Stimulated activated memory B cell treated with anti-CD40 and anti-IgM and Interleukin-4, amounts not matched to agents 10 μg/mL and 1 μg/mL and 100 μg/mL, for 72 hours (primary cell): ENCODE measurements at regions not wholly inside any gene's neighbourhood (a gene's known extent, or its start where the extent isn't known, plus 50 kb on each side); places are given as distances from the start of the nearest gene placed in this dataset.

ENCODE experiments used
- ATAC-seq: fragments of 150-1000 bp; cut with Tn5 transposase; 2 replicates; pipeline ENCODE4 v1.10.0; 2021
- H3K27ac Mint-ChIP-seq: one replicate; pipeline ENCODE4 v1.8.0; 2022; ENCODE audit warnings: mild to moderate bottlenecking, mixed read lengths
- H3K27me3 Mint-ChIP-seq: one replicate; pipeline ENCODE4 v1.8.0; 2022; ENCODE audit warnings: mixed read lengths
- H3K36me3 Mint-ChIP-seq: one replicate; pipeline ENCODE4 v1.8.0; 2022; ENCODE audit warnings: mixed read lengths
- H3K4me1 Mint-ChIP-seq: one replicate; pipeline ENCODE4 v1.8.0; 2022; ENCODE audit warnings: mixed read lengths
- H3K4me3 Mint-ChIP-seq: one replicate; pipeline ENCODE4 v1.8.0; 2022; ENCODE audit warnings: mild to moderate bottlenecking, moderate library complexity, mixed read lengths
- H3K9me3 Mint-ChIP-seq: one replicate; pipeline ENCODE4 v1.8.0; 2022; ENCODE audit warnings: mixed read lengths

DNA sequence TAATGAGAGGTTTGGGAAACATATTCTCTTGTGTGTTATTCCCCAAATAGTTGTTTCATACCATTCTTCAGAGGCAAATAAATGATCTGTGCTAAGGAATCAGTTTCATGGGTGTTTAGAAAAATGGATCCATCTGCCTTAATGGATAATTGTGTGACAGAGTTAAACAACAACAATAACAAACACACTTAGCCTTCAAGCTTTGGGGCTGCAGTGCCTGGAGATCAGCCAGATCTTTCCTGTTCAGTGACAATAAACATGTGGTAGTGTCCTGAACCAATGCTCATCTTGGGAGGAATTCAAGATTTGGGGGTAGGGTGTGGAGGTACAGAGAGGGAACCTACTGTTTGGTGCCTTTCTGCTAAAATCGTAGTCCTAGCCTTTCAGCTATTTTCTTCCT lies 93.7 kb upstream of the PRICKLE1 start:
- H3K4me3 Mint-ChIP-seq: no peak overlapping the region
- H3K27ac Mint-ChIP-seq: no peak overlapping the region
- no peaks in the 10 kb centered on the region for H3K9me3 Mint-ChIP-seq
- no peaks in the 10 kb centered on the region for H3K36me3 Mint-ChIP-seq
- H3K4me1 Mint-ChIP-seq: no peaks in the 10 kb centered on the region
- no peaks in the 10 kb centered on the region for H3K27me3 Mint-ChIP-seq
- no peak for ATAC-seq

DNA sequence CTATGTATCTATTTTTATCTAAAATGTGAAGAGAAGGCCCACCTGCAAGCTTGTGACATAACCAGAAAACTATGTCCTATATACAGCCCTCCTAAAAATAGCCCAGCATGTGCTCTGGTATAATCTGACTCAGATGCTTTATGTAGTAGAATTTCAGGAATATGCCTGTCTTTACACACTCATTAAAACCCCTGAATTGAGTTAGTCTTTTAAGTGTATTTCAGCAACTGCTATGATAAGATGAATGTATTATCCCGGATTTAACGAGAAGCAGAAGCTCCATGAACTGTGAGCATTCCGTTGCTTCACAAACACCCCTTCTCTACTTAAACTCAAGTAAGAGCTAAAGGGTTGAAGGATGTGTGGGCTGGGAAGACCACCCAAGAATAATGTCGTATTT lies 89.9 kb upstream of the PRICKLE1 start:
- Mint-ChIP-seq H3K27me3 (no peaks in the 10 kb centered on the region), H3K4me1 (no peaks in the 10 kb centered on the region), H3K27ac (no peak overlapping the region), H3K9me3 (no peaks in the 10 kb centered on the region), H3K4me3 (no peak overlapping the region), H3K36me3 (no peaks in the 10 kb centered on the region)
- ATAC-seq: no peak

DNA sequence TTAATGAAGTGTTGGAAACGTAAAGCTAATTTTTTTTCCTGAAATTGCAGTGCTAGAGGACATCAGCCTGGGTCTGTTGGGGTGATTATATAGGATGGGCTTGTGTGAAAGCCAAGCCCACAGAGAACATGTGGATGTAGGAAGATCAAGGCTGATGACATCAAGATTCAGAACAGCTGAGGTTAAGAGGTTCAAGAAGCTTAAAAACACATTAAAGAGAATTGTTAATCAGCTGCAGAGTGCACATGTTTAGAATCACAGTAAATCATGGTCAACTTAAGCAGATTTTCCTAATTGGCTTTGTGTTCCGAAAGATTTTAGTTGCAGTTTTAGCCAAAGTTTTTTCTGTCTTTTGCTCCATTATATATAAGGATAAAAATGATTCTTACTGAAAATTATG lies 87.9 kb upstream of the PRICKLE1 start:
- peaks cover 4% of the 10 kb centered on the region for H3K4me1 Mint-ChIP-seq
- ATAC-seq: no peak
- H3K4me3 Mint-ChIP-seq: no peak overlapping the region
- no peak overlapping the region for H3K27ac Mint-ChIP-seq
- H3K27me3 Mint-ChIP-seq: no peaks in the 10 kb centered on the region
- peaks cover 2% of the 10 kb centered on the region for H3K9me3 Mint-ChIP-seq
- no peaks in the 10 kb centered on the region for H3K36me3 Mint-ChIP-seq

DNA sequence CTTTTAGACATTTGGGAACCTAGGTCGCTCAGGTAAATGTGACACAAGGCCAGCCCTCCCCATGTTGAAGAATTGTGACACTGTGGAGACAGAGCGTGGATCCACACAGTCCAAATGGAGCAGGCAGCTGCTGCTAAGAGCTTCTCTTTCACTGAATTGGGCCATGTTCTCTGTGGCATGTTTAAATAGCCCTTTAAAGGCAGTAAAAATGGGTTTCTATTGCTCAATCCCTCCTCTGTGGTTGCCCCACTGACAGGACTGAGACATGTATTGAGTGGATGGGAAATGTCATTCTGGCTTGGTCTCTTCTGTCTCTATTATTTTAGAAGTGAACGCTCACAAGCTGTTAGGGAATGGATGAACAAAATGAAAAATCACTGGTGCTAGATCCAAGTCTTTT lies 84.0 kb upstream of the PRICKLE1 start:
- Mint-ChIP-seq H3K36me3 (no peaks in the 10 kb centered on the region), H3K4me1 (peaks cover 6% of the 10 kb centered on the region), H3K27me3 (peaks cover 7% of the 10 kb centered on the region), H3K4me3 (no peak overlapping the region), H3K9me3 (peaks cover 3% of the 10 kb centered on the region), H3K27ac (no peak overlapping the region)
- no peak for ATAC-seq

DNA sequence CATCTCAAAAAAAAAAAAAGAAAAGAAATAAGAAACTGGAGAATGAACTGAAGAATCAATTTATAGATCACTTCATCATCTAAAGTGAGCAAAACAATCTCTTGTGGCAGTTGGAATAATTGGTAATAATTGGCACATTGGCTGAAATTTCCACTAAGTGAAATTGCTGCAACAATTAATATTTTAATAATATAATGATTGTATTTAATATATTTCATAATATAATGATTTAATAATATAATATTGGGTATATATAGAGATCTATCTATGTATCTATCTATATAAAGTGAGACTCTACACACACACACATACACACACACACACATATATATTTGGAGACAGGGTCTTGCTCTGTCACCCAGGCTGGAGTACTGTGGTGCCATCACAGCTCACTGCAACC lies 81.2 kb upstream of the PRICKLE1 start:
- Mint-ChIP-seq H3K9me3 (peaks cover 3% of the 10 kb centered on the region), H3K36me3 (no peaks in the 10 kb centered on the region), H3K4me3 (no peak overlapping the region), H3K27me3 (peaks cover 7% of the 10 kb centered on the region), H3K27ac (no peak overlapping the region), H3K4me1 (peaks cover 6% of the 10 kb centered on the region)
- no peak for ATAC-seq

DNA sequence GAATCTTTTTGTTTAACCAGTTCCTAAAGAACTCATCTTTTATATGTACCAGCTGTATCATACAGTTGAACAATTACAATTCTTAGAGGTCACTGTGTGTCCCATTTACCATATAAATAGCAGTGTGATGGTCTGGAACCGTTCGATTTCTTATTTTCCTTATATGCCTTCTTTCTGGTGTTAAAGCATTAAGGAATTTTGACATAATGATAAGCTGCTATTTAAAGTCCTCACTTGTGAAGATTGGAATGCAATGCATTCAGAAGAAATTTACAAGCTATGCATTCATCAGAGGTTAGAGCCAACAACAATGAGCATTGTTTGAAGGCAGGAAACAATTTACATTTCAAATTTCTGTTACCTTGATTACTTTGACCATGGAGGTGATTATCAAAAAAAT lies 80.0 kb upstream of the PRICKLE1 start:
- Mint-ChIP-seq H3K36me3 (no peaks in the 10 kb centered on the region), H3K4me1 (peaks cover 6% of the 10 kb centered on the region), H3K27me3 (peaks cover 7% of the 10 kb centered on the region), H3K9me3 (peaks cover 3% of the 10 kb centered on the region), H3K4me3 (no peak overlapping the region), H3K27ac (no peak overlapping the region)
- ATAC-seq: no peak

DNA sequence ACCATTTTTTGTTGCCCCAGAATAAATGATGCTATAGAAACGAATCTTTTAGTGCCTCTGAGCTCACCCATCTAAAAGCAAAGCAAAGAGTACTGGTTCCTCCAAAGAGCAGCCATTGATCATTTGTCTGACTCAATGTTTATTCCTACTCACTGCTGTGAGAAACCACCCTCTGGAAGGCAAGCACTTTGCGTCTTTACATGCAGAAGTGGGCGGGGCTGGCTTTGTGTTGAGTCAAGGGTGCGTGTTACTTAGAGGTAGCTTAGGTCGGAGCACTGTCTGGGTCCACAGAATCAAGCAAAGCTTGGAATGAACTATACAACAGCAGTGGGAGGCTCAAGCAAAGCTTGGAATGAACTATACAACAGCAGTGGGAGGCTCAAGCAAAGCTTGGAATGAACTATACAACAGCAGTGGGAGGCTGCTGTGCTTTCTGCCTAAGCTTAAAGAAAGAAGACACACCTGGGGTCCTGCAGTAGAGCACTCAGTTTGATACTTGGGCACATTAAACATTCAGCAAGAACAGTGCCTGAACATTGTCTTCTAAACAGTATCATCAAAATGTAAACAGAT lies 77.2 kb upstream of the PRICKLE1 start:
- Mint-ChIP-seq H3K27ac (no peak overlapping the region), H3K4me1 (no peaks in the 10 kb centered on the region), H3K9me3 (no peaks in the 10 kb centered on the region), H3K36me3 (no peaks in the 10 kb centered on the region), H3K4me3 (no peak overlapping the region), H3K27me3 (peaks cover 11% of the 10 kb centered on the region)
- no peak for ATAC-seq

DNA sequence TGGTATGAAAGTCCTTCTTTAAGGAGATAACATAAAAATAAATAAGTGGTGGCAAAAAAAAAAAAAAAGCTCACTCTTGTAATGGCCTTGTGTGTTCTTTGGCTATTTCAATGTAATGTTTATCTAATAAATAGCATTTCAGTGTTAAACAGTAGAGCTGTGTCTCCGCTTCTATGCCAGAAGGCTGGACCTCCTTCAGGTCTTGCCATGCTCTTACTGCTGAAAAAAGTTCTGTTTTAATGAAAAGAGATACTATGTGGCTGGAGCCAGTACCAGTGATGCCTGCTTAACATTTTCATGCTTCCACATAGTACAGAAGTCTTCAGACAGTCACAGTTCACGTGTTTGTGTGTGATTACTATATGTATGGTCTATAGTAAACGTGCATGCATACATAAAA lies 74.1 kb upstream of the PRICKLE1 start:
- Mint-ChIP-seq H3K4me3 (no peak overlapping the region), H3K27me3 (peaks cover 9% of the 10 kb centered on the region), H3K27ac (no peak overlapping the region), H3K36me3 (no peaks in the 10 kb centered on the region), H3K4me1 (no peaks in the 10 kb centered on the region), H3K9me3 (peaks cover 2% of the 10 kb centered on the region)
- ATAC-seq: no peak

DNA sequence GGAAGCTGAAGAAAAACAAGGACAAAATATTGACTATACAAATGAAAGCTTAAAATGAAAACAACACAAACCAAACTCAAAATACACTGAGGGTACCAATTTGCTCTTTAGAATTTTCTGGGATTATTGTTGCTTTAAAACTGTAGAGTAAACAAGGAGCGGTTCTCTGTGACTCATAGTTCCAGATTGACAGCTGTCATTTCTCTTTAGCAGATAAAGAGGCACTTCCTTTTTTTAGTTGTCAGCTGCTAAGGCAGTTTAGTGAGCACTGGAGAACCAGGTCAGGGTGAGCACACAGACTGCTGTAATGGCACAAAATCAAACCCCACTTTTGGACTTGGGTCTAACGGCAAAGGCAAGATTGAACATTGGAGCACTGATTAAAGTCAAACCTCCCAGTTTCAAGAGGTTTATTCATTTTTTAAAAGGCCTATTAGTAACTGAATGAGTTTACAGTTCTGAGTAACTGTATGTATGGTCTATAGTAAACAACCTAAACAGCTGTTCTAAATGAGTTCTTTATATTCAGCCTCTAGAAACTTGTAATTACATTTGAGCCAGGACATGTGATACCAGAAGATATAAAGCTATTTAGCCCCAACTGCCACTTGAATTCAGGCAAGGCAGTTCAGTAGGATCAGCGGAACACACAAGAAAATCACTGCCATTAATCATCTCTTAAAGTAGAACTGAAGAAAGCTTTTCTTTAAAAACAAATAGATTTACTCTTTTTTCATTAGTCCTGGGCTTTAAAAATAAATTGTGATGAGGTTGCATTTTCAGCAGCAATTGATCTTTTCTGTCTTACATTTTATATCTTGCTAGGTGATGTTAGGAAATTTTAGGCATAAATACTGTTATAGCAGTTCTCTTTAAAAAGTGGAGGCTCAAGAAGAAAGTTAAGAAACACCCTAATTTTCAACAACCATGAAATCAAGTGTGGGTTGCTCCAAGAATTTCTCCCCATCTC lies 71.7 kb upstream of the PRICKLE1 start:
- peaks cover 9% of the 10 kb centered on the region for H3K27me3 Mint-ChIP-seq
- no peaks in the 10 kb centered on the region for H3K36me3 Mint-ChIP-seq
- no peak for ATAC-seq
- no peak overlapping the region for H3K27ac Mint-ChIP-seq
- H3K9me3 Mint-ChIP-seq: peaks cover 2% of the 10 kb centered on the region
- H3K4me1 Mint-ChIP-seq: no peaks in the 10 kb centered on the region
- no peak overlapping the region for H3K4me3 Mint-ChIP-seq

DNA sequence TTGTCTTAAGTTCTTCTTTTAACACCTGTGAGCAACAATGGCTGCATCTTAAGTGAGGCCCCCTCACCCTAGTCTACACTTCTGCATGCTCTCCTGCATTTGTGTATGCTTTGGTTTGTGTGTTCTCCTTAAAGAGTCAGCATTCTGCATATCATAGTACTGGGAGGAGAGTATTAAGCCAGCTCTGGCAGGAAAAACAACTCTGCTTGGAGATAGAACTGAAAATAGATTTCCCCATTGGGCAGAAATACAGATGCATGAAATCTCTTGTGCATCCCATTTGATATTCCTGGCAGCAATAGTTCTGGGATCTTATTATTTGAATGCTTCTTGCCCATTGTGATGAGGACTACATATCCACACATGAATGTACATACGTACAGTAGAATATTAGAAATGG lies 70.6 kb upstream of the PRICKLE1 start:
- H3K27ac Mint-ChIP-seq: no peak overlapping the region
- H3K4me3 Mint-ChIP-seq: no peak overlapping the region
- H3K36me3 Mint-ChIP-seq: no peaks in the 10 kb centered on the region
- no peaks in the 10 kb centered on the region for H3K4me1 Mint-ChIP-seq
- ATAC-seq: no peak
- H3K9me3 Mint-ChIP-seq: peaks cover 2% of the 10 kb centered on the region
- peaks cover 9% of the 10 kb centered on the region for H3K27me3 Mint-ChIP-seq

DNA sequence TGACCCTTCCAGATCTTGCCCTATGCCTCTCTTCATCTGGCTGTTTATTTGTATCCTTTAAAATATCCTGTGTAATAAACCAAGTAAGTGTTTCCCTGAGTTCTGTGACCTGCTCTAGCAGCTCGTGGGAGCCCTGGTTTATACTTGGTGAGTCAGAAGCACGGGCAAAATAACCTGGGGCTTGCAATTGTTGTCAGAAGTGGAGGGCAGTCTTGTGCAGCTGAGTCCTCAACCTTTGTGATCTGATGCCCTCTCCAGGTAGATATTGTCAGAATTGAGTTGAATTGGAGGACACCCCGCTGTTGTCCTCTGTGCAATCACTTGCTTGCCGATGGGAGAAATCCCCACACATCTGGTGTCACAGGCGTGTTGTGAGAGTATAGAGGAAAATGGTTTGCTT lies 62.5 kb upstream of the PRICKLE1 start:
- Mint-ChIP-seq H3K4me3 (no peak overlapping the region), H3K4me1 (no peaks in the 10 kb centered on the region), H3K27ac (no peak overlapping the region), H3K27me3 (no peaks in the 10 kb centered on the region), H3K9me3 (no peaks in the 10 kb centered on the region), H3K36me3 (no peaks in the 10 kb centered on the region)
- peak; percentile 27 for ATAC-seq

DNA sequence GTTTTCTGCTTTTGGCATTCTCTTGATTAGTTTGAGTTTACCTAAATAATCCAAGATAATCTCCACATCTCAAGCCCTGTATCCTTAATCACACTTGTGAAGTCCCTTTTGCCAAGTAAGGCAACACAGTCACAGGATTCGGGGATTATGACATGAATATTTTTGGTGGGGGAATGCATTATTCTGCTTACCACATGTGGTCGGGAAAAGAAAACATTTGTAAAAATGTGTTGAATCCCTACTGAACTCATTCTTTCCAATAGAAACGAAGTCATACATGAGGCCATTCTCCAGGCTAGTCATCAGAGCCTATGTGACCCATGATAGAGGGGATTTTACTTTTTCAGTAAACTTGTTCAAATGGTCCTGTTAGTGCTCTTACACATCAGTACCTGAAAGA lies 58.5 kb upstream of the PRICKLE1 start:
- H3K27ac Mint-ChIP-seq: no peak overlapping the region
- H3K9me3 Mint-ChIP-seq: no peaks in the 10 kb centered on the region
- H3K36me3 Mint-ChIP-seq: no peaks in the 10 kb centered on the region
- no peaks in the 10 kb centered on the region for H3K27me3 Mint-ChIP-seq
- H3K4me3 Mint-ChIP-seq: no peak overlapping the region
- no peaks in the 10 kb centered on the region for H3K4me1 Mint-ChIP-seq
- ATAC-seq: no peak

DNA sequence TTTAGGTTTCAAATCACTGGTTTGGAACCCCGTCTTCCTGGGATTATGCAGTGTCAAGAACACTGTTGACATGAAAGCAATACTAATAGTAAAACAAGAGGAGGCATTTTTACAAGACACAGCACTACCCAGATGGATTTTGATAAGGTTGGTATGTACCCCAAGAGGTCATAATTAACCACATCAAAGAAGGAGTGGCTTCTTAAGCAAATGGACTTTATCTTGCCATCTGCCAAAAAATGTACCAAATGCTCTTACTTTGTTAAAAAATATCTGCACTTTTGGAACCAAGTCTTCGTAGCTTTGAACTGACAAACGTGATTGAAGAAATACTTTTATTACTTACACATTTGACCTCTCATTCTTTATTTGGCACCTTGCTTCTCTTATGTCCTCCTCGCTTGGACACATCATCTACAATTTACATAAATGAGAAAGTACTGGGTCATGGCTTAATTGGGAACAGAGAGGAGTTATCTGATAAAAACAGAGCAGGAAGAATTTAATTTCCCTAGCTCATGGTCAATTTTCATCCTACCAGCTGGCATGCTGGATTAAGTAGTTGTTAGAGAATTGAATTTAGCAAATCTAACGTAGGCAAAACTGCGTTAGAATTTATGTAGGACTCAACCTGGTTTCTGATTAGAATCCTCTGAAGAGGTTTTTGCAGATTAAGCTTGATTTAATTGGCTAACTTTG lies 54.5 kb upstream of the PRICKLE1 start:
- Mint-ChIP-seq H3K36me3 (no peaks in the 10 kb centered on the region), H3K27ac (no peak overlapping the region), H3K27me3 (no peaks in the 10 kb centered on the region), H3K4me1 (no peaks in the 10 kb centered on the region), H3K4me3 (no peak overlapping the region), H3K9me3 (no peaks in the 10 kb centered on the region)
- ATAC-seq: no peak

DNA sequence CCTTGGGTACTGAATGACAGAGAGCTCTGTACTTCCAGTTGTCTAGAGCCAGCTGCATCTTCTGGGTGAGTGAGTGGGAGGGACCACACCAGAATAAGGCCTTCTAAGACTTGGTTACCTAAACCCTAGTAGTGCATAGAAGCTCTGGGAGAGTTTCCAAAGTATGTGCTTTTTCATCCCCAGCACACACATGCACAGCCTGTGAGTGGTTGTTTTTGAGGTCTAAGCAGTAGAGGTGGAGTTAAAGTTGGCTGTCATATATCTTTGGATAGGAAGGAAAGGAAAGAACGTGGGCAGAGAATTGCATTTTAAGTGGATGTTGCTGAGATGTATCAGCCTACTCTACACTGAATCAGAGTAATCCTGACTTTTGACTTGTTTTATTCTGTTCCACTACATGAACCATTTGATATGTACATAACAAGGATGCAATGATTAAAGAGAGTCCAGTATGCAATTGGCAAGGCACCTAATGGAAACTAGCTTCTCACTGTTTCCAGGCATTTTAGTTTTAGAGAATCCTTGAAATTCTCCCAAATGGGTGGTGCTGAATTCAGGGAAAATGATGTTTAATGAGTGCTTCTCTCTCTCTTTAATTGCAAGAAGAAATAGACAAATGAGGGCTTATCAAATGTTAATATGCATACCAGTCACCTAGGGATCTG lies 51.8 kb upstream of the PRICKLE1 start:
- peaks cover 10% of the 10 kb centered on the region for H3K27me3 Mint-ChIP-seq
- peak; percentile 42 for ATAC-seq
- H3K27ac Mint-ChIP-seq: no peak overlapping the region
- no peaks in the 10 kb centered on the region for H3K4me1 Mint-ChIP-seq
- no peak overlapping the region for H3K4me3 Mint-ChIP-seq
- H3K36me3 Mint-ChIP-seq: no peaks in the 10 kb centered on the region
- H3K9me3 Mint-ChIP-seq: no peaks in the 10 kb centered on the region

DNA sequence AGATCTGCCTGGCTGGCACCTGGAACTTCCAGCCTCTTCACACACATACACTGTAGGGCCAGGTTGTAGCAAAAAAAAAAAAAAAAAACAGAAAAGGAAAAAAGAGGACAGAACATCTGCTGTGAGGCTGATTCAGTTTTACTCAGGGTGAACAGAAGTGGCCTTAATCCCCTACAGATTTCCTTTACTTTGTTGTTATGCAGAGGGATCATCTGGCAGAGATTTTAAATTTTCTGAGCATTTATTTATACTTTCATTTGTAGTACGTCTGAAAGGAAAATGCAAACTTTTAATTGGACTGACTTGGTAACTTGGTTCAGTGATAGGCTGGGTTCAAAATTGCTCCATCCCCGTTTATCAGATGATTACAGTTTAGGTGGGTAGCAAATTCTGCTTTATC lies 50.8 kb upstream of the PRICKLE1 start:
- H3K27ac Mint-ChIP-seq: no peak overlapping the region
- no peaks in the 10 kb centered on the region for H3K9me3 Mint-ChIP-seq
- H3K4me3 Mint-ChIP-seq: no peak overlapping the region
- H3K36me3 Mint-ChIP-seq: no peaks in the 10 kb centered on the region
- H3K27me3 Mint-ChIP-seq: peaks cover 10% of the 10 kb centered on the region
- no peak for ATAC-seq
- no peaks in the 10 kb centered on the region for H3K4me1 Mint-ChIP-seq
